ENCODE measurements at regions not wholly inside any gene's neighbourhood (a gene's known extent, or its start where the extent isn't known, plus 50 kb on each side); places are given as distances from the start of the nearest gene placed in this dataset.

GRCh38 chr1:222074317-222074716, 332.4 kb upstream of the DUSP10 start:
- TF ChIP-seq CTCF (IDR thresholded peaks at IDR 0.05; ENCODE audit: insufficient read depth, low read depth, low read length) (no peak), EZH2 (IDR thresholded peaks at IDR 0.05; ENCODE audit: insufficient read depth, low read length) (no peak)
